ENCODE measurements at regions not wholly inside any gene's neighbourhood (a gene's known extent, or its start where the extent isn't known, plus 50 kb on each side); places are given as distances from the start of the nearest gene placed in this dataset.
"Not testable (repeated sequence)": the region's sequence is repeated elsewhere in the genome, so short reads cannot be mapped to it uniquely, and the experiment has no call there.

DNA sequence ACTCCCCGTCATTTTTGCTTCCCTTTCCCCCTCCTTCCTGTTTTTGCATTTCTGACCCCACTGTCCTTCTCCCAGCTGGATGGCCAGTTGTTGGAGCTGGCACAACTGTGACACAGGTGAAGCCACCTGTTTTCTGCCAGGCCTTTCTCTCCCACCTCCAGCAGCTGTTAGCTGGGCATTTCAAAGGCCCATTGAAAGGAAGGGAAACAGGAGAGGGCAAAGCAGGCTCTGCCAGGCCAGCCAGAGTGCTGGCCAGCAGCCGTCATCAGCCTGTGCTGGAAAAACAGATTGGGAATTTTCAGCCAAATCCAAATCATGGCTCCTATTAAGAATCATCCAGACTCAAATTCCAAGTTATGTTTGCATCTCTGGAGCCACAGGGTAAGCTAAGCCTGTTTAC lies 155.2 kb upstream of the C2CD4B start:
- Histone ChIP-seq H3K27me3 (ENCODE audit: insufficient read depth, low read length) (peaks cover 36% of the 10 kb centered on the region), H3K4me1 (ENCODE audit: control insufficient read depth, insufficient read depth, low read length, unreplicated experiment) (no peaks in the 10 kb centered on the region), H2AFZ (ENCODE audit: low read length, unreplicated experiment) (no peak overlapping the region), H3K79me2 (ENCODE audit: control insufficient read depth, insufficient read depth, low read length, unreplicated experiment) (no peaks in the 10 kb centered on the region), H3K36me3 (ENCODE audit: insufficient read depth, low read length) (no peaks in the 10 kb centered on the region), H3K4me3 (ENCODE audit: low read depth, low read length) (no peak overlapping the region), H3K27ac (ENCODE audit: low read depth, low read length) (no peak overlapping the region)

DNA sequence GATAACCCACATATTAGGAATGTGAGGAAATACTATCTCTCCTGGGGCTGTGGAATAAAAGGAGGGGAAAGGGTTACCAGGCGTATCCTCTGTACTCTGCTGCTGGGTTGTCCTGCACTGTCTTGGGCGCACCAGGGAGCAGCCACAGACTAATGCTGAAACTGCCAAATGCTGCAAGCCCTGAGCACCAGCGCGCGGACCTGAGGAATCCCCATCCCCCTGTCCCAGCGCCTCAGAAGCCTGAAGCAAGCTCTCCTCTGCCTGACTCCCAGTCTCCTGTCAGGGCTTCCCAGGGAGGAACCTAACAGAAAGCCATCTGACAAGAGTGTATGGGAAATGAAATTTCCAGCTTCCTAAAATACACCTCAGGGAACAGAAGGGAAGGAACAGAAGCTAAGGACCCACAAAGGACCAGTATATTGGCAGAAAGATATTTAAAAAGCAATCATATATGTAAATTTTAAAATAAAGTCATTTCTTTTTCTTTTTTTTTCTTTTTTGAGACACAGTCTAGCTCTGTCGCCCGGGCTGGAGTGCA lies 158.3 kb upstream of the C2CD4B start:
- Histone ChIP-seq H3K4me1 (ENCODE audit: control insufficient read depth, insufficient read depth, low read length, unreplicated experiment) (no peaks in the 10 kb centered on the region), H3K36me3 (ENCODE audit: insufficient read depth, low read length) (no peaks in the 10 kb centered on the region), H3K27ac (ENCODE audit: low read depth, low read length) (no peak overlapping the region), H2AFZ (ENCODE audit: low read length, unreplicated experiment) (no peak overlapping the region), H3K79me2 (ENCODE audit: control insufficient read depth, insufficient read depth, low read length, unreplicated experiment) (no peaks in the 10 kb centered on the region), H3K27me3 (ENCODE audit: insufficient read depth, low read length) (peaks cover 22% of the 10 kb centered on the region), H3K4me3 (ENCODE audit: low read depth, low read length) (no peak overlapping the region)

DNA sequence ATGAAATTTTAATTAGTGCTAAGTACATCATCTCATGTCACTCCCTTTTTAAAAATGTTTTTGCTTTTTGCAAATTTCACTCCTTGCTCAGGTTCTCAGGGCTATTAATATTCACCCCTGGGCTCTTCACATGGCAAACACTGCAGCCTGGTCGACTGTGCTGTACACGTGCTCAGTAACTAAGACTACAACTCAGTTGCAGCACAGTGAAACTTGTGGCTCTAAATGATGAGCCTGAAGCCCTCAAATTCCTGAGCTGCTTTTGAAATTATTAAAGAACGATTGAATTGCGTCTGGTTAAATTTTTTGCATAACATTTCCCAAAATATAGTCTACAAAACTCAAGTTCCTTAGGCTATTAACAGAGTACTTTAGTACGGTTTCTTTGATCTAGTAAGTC lies 159.3 kb upstream of the C2CD4B start:
- no peaks in the 10 kb centered on the region for H3K79me2 ChIP-seq (ENCODE audit: control insufficient read depth, insufficient read depth, low read length, unreplicated experiment)
- no peaks in the 10 kb centered on the region for H3K36me3 ChIP-seq (ENCODE audit: insufficient read depth, low read length)
- no peak overlapping the region for H3K27ac ChIP-seq (ENCODE audit: low read depth, low read length)
- no peak overlapping the region for H3K4me3 ChIP-seq (ENCODE audit: low read depth, low read length)
- H3K27me3 ChIP-seq (ENCODE audit: insufficient read depth, low read length): peaks cover 22% of the 10 kb centered on the region
- no peaks in the 10 kb centered on the region for H3K4me1 ChIP-seq (ENCODE audit: control insufficient read depth, insufficient read depth, low read length, unreplicated experiment)
- no peak overlapping the region for H2AFZ ChIP-seq (ENCODE audit: low read length, unreplicated experiment)

DNA sequence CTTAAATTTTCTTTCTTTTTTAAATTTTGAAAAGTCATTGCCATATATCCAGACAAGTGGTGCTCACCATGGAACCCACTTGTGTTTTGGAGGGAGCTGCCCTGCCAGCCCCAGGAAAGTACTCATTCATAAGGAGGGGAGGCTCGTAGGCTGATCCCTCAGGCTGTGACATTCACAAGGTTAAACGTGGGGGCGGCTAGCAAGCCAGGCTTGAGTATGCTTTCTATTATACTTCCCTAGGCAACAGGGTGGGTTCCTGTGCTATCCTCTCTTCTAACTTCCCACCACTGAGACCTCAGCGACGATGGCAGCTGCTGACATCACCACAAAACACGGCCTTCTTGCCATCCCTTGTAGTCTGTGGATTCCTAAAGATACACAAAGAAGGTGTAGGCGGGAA lies 160.5 kb upstream of the C2CD4B start:
- Histone ChIP-seq H3K27ac (ENCODE audit: low read depth, low read length) (no peak overlapping the region), H3K36me3 (ENCODE audit: insufficient read depth, low read length) (no peaks in the 10 kb centered on the region), H3K4me1 (ENCODE audit: control insufficient read depth, insufficient read depth, low read length, unreplicated experiment) (no peaks in the 10 kb centered on the region), H3K79me2 (ENCODE audit: control insufficient read depth, insufficient read depth, low read length, unreplicated experiment) (no peaks in the 10 kb centered on the region), H3K27me3 (ENCODE audit: insufficient read depth, low read length) (peaks cover 14% of the 10 kb centered on the region), H3K4me3 (ENCODE audit: low read depth, low read length) (no peak overlapping the region), H2AFZ (ENCODE audit: low read length, unreplicated experiment) (no peak overlapping the region)

DNA sequence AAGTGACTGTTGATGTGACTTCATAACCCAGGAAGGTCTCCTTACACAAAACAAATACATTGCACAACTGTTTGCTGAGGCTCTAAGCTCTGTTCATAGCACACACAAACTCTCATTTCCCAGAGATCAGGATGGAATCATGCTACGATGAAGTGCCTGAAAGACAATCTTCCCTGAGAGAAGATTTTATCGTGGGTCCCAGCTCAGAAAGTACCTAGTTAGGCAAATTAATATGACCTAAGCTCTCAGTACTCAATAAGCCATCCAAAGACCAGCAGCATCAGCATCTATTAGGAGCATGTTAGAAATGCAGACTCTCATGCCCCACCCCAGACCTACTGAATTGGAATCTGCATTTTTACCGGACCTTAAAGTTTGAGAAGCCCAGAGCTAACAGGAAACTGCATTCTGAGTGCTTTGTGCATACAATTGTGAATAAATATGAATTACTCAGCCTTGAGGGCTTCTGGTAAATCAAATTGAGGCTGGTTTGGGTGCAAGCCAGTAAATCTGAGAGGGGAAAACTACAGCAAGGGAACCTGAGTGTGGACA lies 161.5 kb upstream of the C2CD4B start:
- Histone ChIP-seq H2AFZ (ENCODE audit: low read length, unreplicated experiment) (no peak overlapping the region), H3K36me3 (ENCODE audit: insufficient read depth, low read length) (no peaks in the 10 kb centered on the region), H3K27me3 (ENCODE audit: insufficient read depth, low read length) (peaks cover 14% of the 10 kb centered on the region), H3K27ac (ENCODE audit: low read depth, low read length) (no peak overlapping the region), H3K4me1 (ENCODE audit: control insufficient read depth, insufficient read depth, low read length, unreplicated experiment) (no peaks in the 10 kb centered on the region), H3K4me3 (ENCODE audit: low read depth, low read length) (no peak overlapping the region), H3K79me2 (ENCODE audit: control insufficient read depth, insufficient read depth, low read length, unreplicated experiment) (no peaks in the 10 kb centered on the region)

DNA sequence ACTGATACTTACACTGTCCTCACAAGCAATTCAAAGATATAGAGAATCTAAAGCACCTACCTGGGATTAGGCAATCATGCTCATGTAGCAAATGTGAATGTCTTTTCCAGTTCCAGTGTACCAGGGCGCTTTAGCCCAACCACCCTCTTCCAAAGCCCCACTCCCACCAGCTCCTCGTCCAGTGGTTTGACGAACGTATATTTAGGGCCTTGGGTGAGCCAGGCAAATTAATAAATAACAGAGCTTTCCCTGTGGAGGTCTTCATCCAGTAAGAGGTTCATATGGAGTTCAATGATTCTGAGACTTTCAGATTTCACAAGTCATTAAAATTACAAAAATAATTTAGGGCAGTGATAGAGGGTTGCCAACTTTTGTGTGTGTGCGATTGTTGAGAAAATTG lies 162.3 kb upstream of the C2CD4B start:
- no peak overlapping the region for H2AFZ ChIP-seq (ENCODE audit: low read length, unreplicated experiment)
- H3K4me1 ChIP-seq (ENCODE audit: control insufficient read depth, insufficient read depth, low read length, unreplicated experiment): no peaks in the 10 kb centered on the region
- H3K36me3 ChIP-seq (ENCODE audit: insufficient read depth, low read length): no peaks in the 10 kb centered on the region
- H3K27ac ChIP-seq (ENCODE audit: low read depth, low read length): no peak overlapping the region
- no peaks in the 10 kb centered on the region for H3K79me2 ChIP-seq (ENCODE audit: control insufficient read depth, insufficient read depth, low read length, unreplicated experiment)
- no peak overlapping the region for H3K4me3 ChIP-seq (ENCODE audit: low read depth, low read length)
- peaks cover 10% of the 10 kb centered on the region for H3K27me3 ChIP-seq (ENCODE audit: insufficient read depth, low read length)

DNA sequence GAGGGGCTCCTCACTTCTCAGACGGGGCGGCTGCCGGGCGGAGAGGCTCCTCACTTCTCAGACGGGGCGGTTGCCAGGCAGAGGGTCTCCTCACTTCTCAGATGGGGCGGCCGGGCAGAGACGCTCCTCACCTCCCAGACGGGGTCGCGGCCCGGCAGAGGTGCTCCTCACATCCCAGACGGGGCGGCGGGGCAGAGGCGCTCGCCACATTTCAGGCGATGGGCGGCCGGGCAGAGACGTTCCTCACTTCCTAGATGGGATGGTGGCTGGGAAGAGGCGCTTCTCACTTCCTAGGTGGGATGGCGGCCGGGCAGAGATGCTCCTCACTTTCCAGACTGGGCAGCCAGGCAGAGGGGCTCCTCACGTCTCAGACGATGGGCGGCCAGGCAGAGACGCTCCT lies 167.4 kb upstream of the C2CD4B start:
- H3K4me3 ChIP-seq (ENCODE audit: low read depth, low read length); H3K4me1 ChIP-seq (ENCODE audit: control insufficient read depth, insufficient read depth, low read length, unreplicated experiment); H3K27ac ChIP-seq (ENCODE audit: low read depth, low read length); H3K36me3 ChIP-seq (ENCODE audit: insufficient read depth, low read length); H3K27me3 ChIP-seq (ENCODE audit: insufficient read depth, low read length); H2AFZ ChIP-seq (ENCODE audit: low read length, unreplicated experiment); H3K79me2 ChIP-seq (ENCODE audit: control insufficient read depth, insufficient read depth, low read length, unreplicated experiment): not testable (repeated sequence)

DNA sequence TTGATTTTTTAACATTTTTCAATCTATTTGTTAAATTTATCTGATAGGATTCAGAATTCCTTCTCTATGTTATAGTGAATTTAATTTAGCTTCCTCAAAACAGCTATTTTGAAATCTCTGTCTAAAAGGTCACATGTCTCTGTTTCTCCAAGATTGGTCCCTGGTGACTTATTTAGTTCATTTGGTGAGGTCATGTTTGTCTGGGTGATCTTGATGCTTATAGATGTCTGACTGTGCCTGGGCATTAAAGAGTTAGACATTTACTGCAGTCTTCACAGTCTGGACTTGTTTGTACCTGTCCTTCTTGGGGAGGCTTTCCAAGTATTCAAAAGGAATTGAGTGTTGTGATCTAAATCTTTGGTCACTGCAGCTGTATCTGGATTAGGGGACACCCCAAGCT lies 169.5 kb upstream of the C2CD4B start:
- no peaks in the 10 kb centered on the region for H3K36me3 ChIP-seq (ENCODE audit: insufficient read depth, low read length)
- H3K4me1 ChIP-seq (ENCODE audit: control insufficient read depth, insufficient read depth, low read length, unreplicated experiment): no peaks in the 10 kb centered on the region
- H2AFZ ChIP-seq (ENCODE audit: low read length, unreplicated experiment): no peak overlapping the region
- H3K4me3 ChIP-seq (ENCODE audit: low read depth, low read length): no peak overlapping the region
- no peak overlapping the region for H3K27ac ChIP-seq (ENCODE audit: low read depth, low read length)
- H3K79me2 ChIP-seq (ENCODE audit: control insufficient read depth, insufficient read depth, low read length, unreplicated experiment): no peaks in the 10 kb centered on the region
- no peaks in the 10 kb centered on the region for H3K27me3 ChIP-seq (ENCODE audit: insufficient read depth, low read length)

DNA sequence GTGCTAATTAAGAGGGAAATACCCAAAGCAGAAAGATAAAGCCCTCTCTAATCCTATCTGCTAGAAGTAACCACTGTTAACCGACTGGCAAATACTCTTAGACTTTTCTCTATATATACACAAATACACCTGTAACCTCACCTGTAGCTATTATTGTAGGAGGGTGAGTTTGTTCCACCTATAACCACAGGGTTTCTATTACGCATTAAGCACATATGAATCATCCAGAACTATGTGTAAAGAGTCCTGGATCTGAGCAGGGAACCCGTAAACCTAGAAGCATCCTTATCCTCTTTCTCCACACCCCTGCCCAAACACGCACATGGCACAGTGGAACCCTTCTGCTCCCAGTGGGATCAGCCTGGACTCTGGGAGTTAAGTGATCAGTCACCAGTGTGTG lies 172.8 kb upstream of the C2CD4B start:
- Histone ChIP-seq H3K4me3 (ENCODE audit: low read depth, low read length) (no peak overlapping the region), H3K27ac (ENCODE audit: low read depth, low read length) (no peak overlapping the region)

DNA sequence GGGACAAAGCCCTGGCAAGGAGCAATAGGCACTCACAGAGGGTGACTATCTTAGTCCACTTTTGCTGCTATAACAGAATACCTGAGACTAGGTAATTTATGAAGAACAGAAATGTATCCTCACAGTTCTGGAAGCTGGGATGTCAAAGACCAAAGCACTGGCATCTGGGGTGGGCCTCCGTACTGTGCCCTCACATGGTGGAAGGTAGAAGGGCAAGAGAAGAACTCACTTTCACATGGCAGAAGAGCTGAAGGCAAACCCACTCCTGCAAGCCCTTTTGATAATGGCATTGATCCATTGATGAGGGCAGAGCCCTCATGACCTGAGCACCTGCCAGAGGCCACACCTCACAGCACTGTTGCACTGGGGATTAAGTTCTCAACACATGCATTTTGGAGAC lies 173.4 kb upstream of the C2CD4B start:
- Histone ChIP-seq H3K4me1 (ENCODE audit: control insufficient read depth, insufficient read depth, low read length, unreplicated experiment) (no peaks in the 10 kb centered on the region), H3K27me3 (ENCODE audit: insufficient read depth, low read length) (no peaks in the 10 kb centered on the region), H3K79me2 (ENCODE audit: control insufficient read depth, insufficient read depth, low read length, unreplicated experiment) (no peaks in the 10 kb centered on the region)

More for the DNA sequence above, 172.8 kb upstream of the C2CD4B start:
- Histone ChIP-seq H2AFZ (ENCODE audit: low read length, unreplicated experiment) (no peak overlapping the region), H3K27me3 (ENCODE audit: insufficient read depth, low read length) (no peaks in the 10 kb centered on the region), H3K4me1 (ENCODE audit: control insufficient read depth, insufficient read depth, low read length, unreplicated experiment) (no peaks in the 10 kb centered on the region), H3K36me3 (ENCODE audit: insufficient read depth, low read length) (no peaks in the 10 kb centered on the region), H3K79me2 (ENCODE audit: control insufficient read depth, insufficient read depth, low read length, unreplicated experiment) (no peaks in the 10 kb centered on the region)

DNA sequence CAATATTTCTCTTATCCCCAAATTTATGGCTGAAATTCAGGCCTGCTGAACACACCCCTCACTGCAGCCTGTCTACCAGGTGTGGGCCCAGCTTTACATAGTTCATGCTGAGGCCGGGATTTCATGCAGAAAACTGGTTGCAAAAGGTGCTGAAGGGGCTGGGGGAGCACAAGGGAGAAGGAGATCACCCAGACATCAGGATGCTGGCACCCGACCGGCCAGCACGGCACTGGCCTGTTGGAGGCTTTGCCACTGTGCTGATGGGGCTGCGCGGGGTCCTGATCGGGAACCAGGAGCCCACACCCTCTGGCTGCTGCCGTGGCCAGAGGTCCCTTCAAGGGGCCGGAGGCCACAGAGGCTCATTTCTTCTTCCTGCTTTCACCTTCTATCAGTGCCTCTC lies 177.9 kb upstream of the C2CD4B start:
- H3K36me3 ChIP-seq (ENCODE audit: insufficient read depth, low read length): no peaks in the 10 kb centered on the region
- no peak overlapping the region for H3K27ac ChIP-seq (ENCODE audit: low read depth, low read length)
- no peaks in the 10 kb centered on the region for H3K27me3 ChIP-seq (ENCODE audit: insufficient read depth, low read length)
- no peaks in the 10 kb centered on the region for H3K4me1 ChIP-seq (ENCODE audit: control insufficient read depth, insufficient read depth, low read length, unreplicated experiment)
- H3K79me2 ChIP-seq (ENCODE audit: control insufficient read depth, insufficient read depth, low read length, unreplicated experiment): no peaks in the 10 kb centered on the region
- H3K4me3 ChIP-seq (ENCODE audit: low read depth, low read length): no peak overlapping the region
- no peak overlapping the region for H2AFZ ChIP-seq (ENCODE audit: low read length, unreplicated experiment)

More for the DNA sequence above, 173.4 kb upstream of the C2CD4B start:
- H3K27ac ChIP-seq (ENCODE audit: low read depth, low read length): no peak overlapping the region
- no peak overlapping the region for H2AFZ ChIP-seq (ENCODE audit: low read length, unreplicated experiment)
- no peak overlapping the region for H3K4me3 ChIP-seq (ENCODE audit: low read depth, low read length)
- H3K36me3 ChIP-seq (ENCODE audit: insufficient read depth, low read length): no peaks in the 10 kb centered on the region
